ENCODE measurements at regions not wholly inside any gene's neighbourhood (a gene's known extent, or its start where the extent isn't known, plus 50 kb on each side); places are given as distances from the start of the nearest gene placed in this dataset.

GRCh38 chr16:73179705-73180331 lies 131.9 kb upstream of the ZFHX3 start:
- no peak for TF ChIP-seq POLR2A (IDR thresholded peaks at IDR 0.05)
- no peak for TF ChIP-seq EP300 (IDR thresholded peaks at IDR 0.05)
- TF ChIP-seq POLR2AphosphoS5 (IDR thresholded peaks at IDR 0.05), result no peak
- no peak for TF ChIP-seq CTCF (IDR thresholded peaks at IDR 0.05)
- Histone ChIP-seq H3K4me1 (peaks cover 0 to 9% (median 5%) of the 10 kb centered on the region in 4 donors), H3K36me3 (no peaks in the 10 kb centered on the region), H3K9me3 (no peaks in the 10 kb centered on the region), H3K27me3 (no peaks in the 10 kb centered on the region), H3K4me3 (no peak overlapping the region), H3K27ac (peak overlapping the region in 2 of 4 donors; percentile 19 to 22)
- ATAC-seq (ENCODE audit: low FRiP score in 2 of 2) (peak in 1 of 2 donors; percentile 62), DNase-seq (no peak)
- 58 to 67% methylated on average over 12 of the region's 12 CpGs for WGBS, 2 donors

GRCh38 chr16:73177729-73178295 lies 129.9 kb upstream of the ZFHX3 start:
- Histone ChIP-seq H3K9me3 (no peaks in the 10 kb centered on the region), H3K4me1 (peaks cover 0 to 12% (median 9%) of the 10 kb centered on the region in 4 donors), H3K27ac (no peak overlapping the region), H3K27me3 (no peaks in the 10 kb centered on the region), H3K4me3 (no peak overlapping the region), H3K36me3 (no peaks in the 10 kb centered on the region)
- 79 to 94% methylated on average over 8 of the region's 8 CpGs for WGBS, 2 donors
- no peak for TF ChIP-seq CTCF (IDR thresholded peaks at IDR 0.05)
- TF ChIP-seq POLR2AphosphoS5 (IDR thresholded peaks at IDR 0.05), result no peak
- no peak for TF ChIP-seq EP300 (IDR thresholded peaks at IDR 0.05)
- no peak for TF ChIP-seq POLR2A (IDR thresholded peaks at IDR 0.05)
- ATAC-seq (ENCODE audit: low FRiP score in 2 of 2) (no peak), DNase-seq (no peak)

GRCh38 chr16:73176577-73177013 lies 128.7 kb upstream of the ZFHX3 start:
- DNase-seq, result no peak
- peaks cover 10 to 24% (median 18%) of the 10 kb centered on the region in 4 donors for H3K4me1 ChIP-seq
- peak in 1 of 2 donors; percentile 79 for ATAC-seq (ENCODE audit: low FRiP score in 2 of 2)
- H3K9me3 ChIP-seq, result no peaks in the 10 kb centered on the region
- no peaks in the 10 kb centered on the region for H3K27me3 ChIP-seq
- no peak overlapping the region for H3K27ac ChIP-seq
- 58 to 65% methylated on average over 2 of the region's 2 CpGs for WGBS, 2 donors
- TF ChIP-seq POLR2AphosphoS5 (IDR thresholded peaks at IDR 0.05), result peak in 1 of 2 donors; percentile 50
- no peak for TF ChIP-seq CTCF (IDR thresholded peaks at IDR 0.05)
- H3K4me3 ChIP-seq, result no peak overlapping the region
- H3K36me3 ChIP-seq, result no peaks in the 10 kb centered on the region

GRCh38 chr16:73172973-73173709 lies 125.2 kb upstream of the ZFHX3 start:
- Histone ChIP-seq H3K4me3 (no peak overlapping the region), H3K27ac (peak overlapping the region; percentile 13 to 64 (median 62)), H3K9me3 (no peaks in the 10 kb centered on the region), H3K36me3 (no peaks in the 10 kb centered on the region), H3K4me1 (peaks cover 12 to 36% (median 24%) of the 10 kb centered on the region in 4 donors), H3K27me3 (no peaks in the 10 kb centered on the region)
- WGBS, 2 donors, result 40 to 47% methylated on average over 17 to 18 of the region's 18 CpGs
- peak in 1 of 2 donors; percentile 34 for ATAC-seq (ENCODE audit: low FRiP score in 2 of 2)
- TF ChIP-seq CTCF (IDR thresholded peaks at IDR 0.05) (no peak), POLR2A (IDR thresholded peaks at IDR 0.05) (no peak), EP300 (IDR thresholded peaks at IDR 0.05) (no peak), POLR2AphosphoS5 (IDR thresholded peaks at IDR 0.05) (no peak)
- DNase-seq, result no peak

Measured in upper lobe of left lung (tissue), 6 donors.